Left ventricle myocardium superior (tissue), 1 donor: ENCODE measurements at regions not wholly inside any gene's neighbourhood (a gene's known extent, or its start where the extent isn't known, plus 50 kb on each side); places are given as distances from the start of the nearest gene placed in this dataset.

Experiments
- ATAC-seq: fragments of 200-7000 bp; cut with Tn5 transposase; one replicate; pipeline ENCODE4 v1.9.1; 2020; ENCODE audit warnings: mild to moderate bottlenecking, moderate library complexity
- DNase-seq: peaks from one replicate; pipeline ENCODE4 v3.0.0-alpha.2; 2020
- intact Hi-C: fragments of 100-400 bp; cut with micrococcal nuclease; formaldehyde crosslinking; loops from one replicate; pipeline ENCODE4 v1.11.0; 2022
- donor health status: DM: no; HTN: yes; CAD: no; lungs with severe emphysema.

DNA sequence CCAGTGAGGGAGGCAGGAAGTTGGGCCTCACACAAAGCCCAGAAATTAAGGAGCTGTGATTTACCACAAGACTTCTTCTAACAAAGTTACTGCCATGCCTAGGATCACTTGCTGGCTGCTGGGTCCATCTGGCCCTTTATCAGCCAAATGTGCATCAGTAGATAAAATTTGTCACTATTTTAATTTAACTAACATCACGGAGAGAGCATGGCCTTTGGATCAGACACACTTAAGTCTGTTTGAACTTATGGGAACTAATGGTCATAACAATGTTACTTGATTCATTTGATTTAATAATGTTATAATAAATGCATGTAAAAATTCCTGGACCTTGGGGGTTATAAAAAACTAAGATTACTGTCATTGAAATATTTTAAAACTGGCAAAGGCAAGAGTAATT is 67.2 kb upstream of the CCDC190 start:
- intact Hi-C loops, result no loop called here
- no peak for DNase-seq
- ATAC-seq, result no peak

DNA sequence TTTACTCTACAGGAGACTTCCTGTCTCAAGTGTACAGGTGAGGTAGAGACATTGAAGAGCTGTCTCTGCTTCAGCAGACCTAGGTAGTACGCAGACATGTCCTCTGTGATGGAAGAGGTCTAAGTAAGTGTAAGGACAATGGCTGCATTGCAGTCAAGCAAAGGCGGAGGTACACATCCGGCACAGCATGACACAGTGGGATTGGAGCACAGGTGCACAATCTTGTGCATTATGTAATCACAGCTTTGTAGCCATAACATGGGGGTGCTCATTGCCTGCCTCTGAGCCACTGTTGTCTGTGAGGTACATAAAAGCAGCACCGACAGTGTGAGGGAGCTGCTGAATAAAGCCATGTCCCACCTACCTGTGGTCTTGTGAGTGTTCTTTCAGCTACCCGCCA is 66.4 kb upstream of the CCDC190 start:
- intact Hi-C loops, result no loop called here
- no peak for DNase-seq
- no peak for ATAC-seq

DNA sequence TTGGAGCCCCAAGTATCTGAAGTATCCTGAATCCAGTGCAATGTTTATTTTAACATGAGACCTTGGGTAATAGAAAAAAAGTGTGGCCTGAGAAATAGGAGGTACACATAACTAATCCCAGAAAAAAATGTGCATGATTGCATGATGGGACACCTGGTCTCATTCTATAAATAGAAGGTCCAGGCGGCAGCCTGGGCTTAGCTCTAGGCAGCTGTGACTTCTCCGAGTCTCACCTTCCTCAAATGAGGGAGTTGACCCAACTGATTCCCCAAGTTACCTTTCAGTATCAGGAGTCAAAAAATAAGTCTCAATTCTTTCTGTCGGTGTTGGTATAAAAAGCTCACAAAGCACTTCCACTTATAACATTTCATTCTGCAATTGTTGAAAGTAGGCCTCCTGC is 65.9 kb upstream of the CCDC190 start:
- ATAC-seq, result no peak
- DNase-seq, result no peak
- intact Hi-C loops, result no loop called here

DNA sequence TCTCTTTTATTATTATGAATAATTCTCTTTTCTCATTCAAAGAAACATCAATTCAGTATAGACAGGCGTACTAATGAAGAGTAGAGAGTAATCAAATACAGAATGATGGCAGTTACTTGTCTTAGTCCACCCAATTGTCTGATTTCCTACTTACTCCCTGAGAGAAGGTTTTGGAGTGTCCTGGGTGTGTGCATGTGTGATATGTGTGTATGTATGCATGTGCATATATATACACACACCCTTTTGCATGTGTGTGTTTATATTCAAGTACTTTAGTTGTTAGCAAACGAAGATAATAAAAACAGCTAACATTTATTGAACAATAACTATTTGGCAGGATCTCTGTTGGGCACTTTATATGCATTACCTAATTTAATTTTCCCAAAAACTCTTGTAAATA is 63.2 kb upstream of the CCDC190 start:
- intact Hi-C loops, result no loop called here
- no peak for DNase-seq
- no peak for ATAC-seq

DNA sequence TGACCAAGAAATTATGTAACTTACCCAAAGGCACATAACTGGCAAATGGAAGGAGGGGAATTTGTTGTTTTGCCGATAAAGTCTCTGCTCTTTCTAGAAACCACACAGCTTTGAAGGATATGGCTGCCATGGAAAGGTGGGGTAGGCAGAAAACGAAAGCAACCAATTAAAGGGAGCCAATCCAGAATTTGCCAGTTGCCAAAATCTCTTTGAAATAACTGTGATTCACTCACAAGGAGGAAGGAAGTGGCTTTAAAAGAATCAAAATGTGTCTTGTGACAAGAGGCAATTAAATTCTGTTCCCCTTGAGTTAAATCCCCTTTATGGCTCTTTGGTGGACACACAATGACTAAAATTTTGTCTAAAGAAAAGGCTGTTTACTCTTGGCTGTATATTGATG is 61.2 kb upstream of the CCDC190 start:
- ATAC-seq, result no peak
- DNase-seq, result no peak
- intact Hi-C loops, result no loop called here

DNA sequence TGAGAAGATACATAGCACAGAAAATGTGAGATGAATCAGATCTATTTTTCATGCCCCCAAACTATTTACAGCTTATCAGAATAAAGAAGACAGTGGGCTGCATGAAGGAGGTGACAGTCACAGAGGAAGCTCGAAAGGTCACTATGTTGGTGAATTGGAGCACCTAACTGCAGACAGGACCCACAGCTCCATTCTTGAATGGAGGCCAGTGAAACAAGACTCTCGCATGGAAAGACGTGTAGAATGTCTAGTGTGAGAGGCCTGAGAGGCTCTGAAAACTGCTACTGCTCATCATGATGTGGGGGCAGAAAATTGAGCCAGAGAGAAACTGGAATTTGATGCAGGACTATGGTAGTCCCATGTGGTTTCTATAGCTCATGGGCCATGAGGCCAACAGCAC is 60.3 kb upstream of the CCDC190 start:
- ATAC-seq (no peak), DNase-seq (no peak)
- intact Hi-C loops, result no loop called here

DNA sequence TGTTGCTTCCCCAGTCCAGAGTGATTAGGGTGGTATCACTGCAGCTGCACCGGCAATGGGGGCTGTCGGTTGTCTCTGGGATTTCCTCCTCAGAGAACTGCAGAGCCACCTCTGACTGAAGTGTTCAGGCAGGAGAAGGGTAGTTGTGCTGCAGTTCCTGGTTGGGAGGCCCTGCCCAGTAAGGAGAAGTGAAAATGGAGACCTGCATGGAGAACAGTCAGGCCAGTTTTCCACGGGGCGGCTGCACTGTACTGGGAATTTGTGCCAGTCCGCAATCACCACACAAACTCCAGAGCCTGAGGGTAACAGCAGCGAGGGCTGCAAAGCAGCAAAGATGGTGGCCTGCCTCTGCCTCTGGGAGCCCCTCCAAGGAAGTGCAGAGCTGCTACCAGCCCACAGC is 58.1 kb upstream of the CCDC190 start:
- no peak for DNase-seq
- ATAC-seq, result no peak
- intact Hi-C loops, result no loop called here

DNA sequence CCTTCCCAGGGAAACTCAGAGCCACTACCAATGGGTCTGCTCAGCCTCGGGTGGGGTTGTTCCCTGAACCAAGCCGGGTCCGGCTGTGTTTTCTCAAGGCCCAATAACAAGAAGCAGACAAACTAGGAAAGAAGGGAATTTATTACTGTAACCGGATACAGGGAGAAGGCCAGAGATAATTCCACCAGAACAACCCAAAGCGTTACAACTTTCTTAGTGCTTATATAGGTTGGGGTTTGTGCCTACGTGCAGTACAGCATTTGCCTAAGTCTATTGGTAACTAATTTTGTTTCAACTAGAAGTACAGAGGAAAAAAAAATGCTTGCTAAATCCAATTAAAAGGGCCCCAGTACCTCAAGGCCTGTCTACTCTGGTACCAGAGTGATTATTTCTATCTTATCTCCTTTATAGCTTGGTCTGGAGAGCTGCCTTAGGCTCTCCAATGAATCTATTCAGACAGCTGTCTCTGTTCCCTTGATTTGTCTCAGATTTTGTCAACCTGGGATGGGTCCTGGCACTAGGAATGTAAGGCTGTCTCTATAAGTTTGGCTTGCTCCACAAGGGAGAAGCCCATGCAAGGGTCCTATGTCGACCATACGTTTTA is 57.3 kb upstream of the CCDC190 start:
- ATAC-seq (no peak), DNase-seq (no peak)
- intact Hi-C loops, result no loop called here

DNA sequence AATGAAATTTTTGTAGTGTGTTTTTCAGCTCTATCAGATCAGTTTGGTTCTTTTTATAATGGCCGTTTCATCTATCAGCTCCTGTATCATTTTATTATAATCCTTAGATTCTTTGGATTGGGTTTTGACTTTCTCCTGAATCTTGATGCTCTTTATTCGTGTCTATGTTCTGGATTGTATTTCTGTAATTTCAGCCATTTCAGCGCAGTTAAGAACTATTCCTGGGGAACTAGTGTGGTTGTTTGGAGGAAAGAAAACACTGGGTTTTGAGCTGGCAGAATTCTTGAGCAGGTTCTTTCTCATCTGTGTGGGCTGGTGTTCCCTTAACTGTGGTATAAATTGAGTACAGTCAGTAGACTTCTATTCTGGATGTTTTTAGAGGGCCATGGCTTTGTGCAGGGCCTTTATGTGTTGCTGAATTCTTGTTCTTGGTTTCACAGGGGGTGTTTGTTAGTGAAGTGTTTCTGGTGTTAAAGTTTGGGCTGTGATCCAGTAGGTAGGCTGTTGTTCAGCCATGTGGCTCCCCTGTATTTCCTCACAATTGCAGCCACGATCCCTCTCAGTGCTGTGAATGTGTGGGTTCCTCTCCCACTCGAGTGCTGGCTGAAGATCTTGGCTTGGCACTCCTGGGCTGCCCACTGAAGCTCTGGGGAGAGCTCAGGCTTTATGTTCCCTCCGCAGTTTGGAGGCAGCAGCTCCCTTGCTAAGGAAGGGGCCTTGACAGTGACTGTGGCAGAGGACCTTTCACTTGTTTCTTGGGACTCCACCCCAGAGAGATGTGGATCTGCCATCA is 56.0 kb upstream of the CCDC190 start:
- intact Hi-C loops, result no loop called here
- DNase-seq (no peak), ATAC-seq (no peak)

DNA sequence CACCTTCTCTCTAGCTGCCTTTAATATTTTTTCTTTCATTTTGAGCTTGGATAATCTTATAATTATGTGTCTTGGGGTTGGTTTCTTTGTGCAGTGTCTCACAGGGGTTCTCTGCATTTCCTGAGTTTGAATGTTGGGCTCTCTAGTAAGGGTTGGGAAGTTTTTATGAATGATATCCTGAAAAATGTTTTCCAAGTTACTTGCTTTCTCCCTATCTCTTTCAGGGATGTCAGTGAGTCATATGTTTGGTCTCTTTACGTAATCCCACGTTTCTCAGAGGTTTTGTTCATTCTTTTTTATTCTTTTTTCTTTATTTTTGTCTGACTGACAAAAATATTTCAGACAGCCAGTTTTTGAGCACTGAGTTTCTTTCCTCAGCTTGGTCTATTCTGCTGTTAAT is 55.4 kb upstream of the CCDC190 start:
- intact Hi-C loops, result no loop called here
- no peak for ATAC-seq

DNA sequence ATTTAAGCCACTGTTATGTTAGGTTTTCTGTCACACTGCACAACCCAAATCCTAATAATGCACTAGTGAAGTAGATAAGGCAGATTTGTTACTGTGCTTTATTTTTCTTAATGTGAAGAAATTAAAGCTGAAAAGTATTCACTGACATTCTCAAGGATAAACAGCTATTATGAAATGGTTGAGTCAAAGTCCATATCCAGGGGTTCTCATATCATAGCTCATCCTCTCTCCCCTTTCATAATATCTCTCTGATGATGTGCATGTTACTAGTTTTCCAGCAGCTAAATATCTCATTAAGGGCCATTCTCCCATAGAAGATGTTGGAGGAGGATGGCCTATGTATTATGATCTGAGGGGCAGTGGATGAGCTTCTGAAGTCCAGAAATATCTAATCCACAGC is 53.6 kb upstream of the CCDC190 start:
- no peak for DNase-seq
- no peak for ATAC-seq
- intact Hi-C loops, result loop anchor here (2.0 kb wide), 1 partner anchor 24 kb away; no protein-coding TSS in a partner anchor

More for the DNA sequence above, 55.4 kb upstream of the CCDC190 start:
- DNase-seq, result no peak

DNA sequence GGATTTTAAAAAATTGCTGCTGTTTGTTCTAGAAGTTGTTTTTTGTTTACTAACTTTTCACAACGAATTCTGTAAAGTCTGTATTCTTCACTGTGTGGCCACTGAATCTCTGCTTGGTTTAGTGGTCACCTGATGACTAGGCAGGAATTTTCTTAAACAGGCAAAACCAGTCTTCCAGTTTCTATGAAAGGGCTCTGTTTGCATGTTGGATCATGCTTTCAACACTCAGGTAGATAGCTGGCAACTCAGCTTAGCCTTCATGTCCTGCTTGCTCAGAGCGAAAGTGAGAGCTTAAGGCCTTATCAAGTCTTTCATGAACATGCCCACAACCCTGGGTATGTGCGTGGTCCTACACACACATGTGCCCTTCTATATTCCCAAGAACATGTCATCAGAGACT is 52.4 kb upstream of the CCDC190 start:
- ATAC-seq (no peak), DNase-seq (no peak)
- intact Hi-C loops, result no loop called here

DNA sequence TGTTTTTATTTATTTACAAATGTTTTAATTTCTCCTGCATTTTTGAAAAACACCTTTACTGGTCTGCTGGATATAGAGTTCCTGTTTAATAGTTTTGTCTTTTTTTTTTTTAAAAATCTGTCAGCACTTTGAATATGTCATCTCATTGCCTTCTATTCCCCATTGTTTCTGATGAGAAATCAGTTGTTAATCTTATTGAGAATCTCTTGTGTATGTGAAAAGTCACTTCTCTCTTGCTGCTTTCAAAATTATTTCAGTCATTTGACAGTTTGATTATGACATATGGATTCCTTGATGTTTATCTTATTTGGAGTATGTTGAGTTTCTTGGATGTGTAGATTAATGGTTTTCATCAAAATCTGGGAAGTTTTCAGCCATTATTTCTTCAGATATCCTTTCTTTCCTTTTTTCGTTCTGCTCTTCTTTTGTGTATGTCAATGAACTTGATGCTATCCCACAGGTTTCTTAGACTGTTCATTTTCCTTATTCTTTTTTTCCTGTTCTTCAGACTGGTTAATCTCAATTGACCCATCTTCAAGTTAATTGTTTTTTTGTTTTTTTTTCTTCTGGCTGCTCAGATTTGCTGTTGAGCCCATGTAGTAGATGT is 51.2 kb upstream of the CCDC190 start:
- ATAC-seq (no peak), DNase-seq (no peak)
- intact Hi-C loops, result no loop called here
